NCI-H460 (cell line): ENCODE measurements at regions not wholly inside any gene's neighbourhood (a gene's known extent, or its start where the extent isn't known, plus 50 kb on each side); places are given as distances from the start of the nearest gene placed in this dataset.
A peak's percentile ranks its signal among the peaks of the same experiment; 100 is the strongest.

Experiments
- DNase-seq: peaks from one replicate; pipeline ENCODE4 v3.0.0-alpha.2; 2016; ENCODE audit warnings: low read depth; ENCODE audit errors: extremely low read depth

DNA sequence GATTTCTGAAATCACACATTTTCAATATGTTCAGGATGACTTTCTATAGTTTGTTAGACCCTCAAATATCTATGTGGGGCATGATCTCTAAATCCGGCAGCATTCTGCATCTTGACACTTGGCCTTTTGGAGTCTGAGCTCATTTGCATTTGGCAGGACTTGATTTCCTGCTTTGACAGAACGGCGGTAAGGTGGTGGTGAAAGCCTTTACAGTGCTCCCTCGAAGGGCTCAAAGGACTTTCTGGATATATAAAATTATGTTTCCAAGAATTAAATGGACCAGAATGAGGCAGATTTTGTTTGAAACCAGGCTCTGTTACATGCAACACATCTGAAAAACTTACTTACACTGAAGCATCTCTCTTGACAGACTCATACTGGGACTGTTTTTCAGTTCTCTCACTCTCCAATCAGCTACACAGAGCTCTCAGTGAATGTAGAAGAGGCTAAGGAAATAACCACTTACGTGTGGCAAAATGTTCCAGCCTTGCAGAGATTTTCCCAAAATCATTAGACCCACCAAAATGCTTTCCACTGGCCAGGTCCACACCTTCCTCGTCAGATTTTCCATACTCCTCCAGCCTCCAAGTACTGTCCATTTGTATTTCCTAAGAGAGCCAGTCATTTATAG lies 207.2 kb downstream of the SPRY2 start:
- DNase-seq = no peak

- peak; percentile 15 for DNase-seq
Observed at GRCh38 chr13:80132741-80133601, 208.0 kb downstream of the SPRY2 start.

- peak; percentile 46 for DNase-seq
Observed at GRCh38 chr13:80131204-80131603, 209.7 kb downstream of the SPRY2 start.

DNA sequence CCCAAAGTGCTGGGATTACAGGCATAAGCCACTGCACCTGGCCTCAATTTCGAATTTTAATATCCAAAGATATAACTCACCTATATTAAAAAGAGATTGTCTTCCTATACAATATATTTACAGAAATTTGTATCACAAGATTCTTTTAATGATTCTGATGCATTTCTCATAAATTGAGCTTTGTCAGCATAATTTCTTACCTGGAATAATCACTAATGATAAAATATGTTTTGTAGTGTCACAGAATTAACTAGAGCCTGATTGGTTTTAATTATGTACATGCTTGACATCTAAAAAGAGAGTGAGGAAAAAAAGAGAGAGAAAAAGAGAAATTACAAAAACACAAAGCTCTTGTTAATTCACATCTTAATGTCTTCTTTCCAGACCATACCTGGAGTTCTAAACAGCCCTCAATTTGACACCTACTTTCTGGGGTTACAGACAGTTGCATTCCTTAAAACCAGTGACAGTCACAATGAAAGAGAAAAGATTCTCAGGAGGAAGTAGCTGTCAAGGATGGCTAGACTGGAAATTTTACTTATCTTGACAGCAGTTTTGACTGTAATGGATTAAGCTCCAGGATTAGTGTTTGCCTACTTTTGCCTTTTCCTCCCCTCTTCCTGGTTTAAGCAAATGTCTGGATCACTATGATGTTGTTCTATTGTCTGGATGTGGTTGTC lies 214.4 kb downstream of the SPRY2 start:
- no peak for DNase-seq

- no peak for DNase-seq
Observed at GRCh38 chr13:80123945-80124344, 217.0 kb downstream of the SPRY2 start.

DNA sequence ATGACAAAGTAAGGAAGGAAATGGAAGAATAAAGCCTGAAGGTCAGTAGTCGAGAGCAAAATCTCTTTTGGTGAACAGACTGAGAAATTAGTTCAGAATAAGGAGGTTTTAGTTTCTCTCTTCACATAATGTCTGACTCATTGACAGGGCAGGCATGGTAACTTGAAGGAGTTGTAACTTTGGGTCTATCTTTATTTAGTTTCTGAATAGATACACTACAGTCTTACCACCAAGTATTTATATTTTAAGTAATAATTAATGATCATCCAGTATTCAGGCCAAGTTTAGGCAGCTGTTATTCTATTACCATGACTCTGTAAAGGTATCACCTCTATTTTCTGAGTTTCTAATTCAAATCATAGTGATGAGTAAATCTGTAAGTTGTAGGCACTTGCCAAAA lies 219.9 kb downstream of the SPRY2 start:
- DNase-seq = no peak

DNA sequence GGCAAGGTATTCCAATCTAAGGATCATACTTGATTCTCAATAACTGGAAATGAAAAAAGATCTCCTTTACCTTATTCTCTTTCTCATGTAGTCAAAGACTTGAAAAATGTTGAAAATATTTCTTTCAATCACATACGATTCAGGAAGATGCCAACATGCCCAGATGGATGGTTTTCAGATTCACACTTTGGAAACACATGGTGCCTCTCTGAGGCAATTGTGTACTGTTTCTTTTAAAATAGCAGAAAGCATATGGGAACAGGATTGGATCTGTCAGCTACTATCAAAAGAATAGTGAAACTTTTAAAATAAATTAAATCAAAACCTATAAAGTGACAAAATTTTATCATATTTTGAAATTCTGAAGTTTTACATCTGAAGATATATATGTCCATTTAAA lies 222.4 kb downstream of the SPRY2 start:
- DNase-seq = no peak

DNA sequence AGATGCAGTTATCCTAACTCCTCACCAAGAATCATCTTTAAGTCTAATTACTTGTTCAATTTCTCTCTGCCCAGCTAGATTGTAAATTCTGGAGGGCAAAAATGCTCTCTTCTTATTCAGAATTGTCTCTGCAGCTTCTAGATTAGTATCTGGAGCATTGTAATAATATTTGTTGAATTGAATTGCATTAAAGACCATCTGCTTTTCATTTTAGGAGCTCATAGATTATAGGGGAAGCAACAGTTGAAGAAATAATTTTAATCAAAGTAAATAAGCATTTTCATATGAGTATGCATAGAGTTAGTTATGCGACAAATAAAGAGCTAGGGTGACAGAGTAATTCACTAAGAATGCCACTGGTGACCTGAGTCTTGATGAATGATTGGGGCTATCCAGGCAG lies 222.8 kb downstream of the SPRY2 start:
- DNase-seq = no peak

DNA sequence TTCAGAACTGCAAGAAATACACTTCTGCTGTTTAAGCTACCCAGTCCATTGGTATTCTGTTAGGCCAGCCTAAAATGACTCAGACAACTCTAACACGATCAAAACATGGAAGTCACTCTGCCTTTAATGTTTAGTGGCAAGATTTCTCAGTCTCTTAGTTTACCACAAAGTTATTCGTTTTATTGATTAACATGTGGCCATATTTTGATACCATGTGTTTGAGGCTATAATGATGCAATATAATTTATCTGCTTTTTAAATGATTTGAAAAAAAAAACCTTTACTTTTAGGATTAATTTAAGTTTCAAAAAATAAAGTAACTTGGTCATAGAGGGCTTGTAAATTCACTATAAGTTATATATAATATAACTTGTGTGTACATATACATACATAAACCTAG lies 223.4 kb downstream of the SPRY2 start:
- DNase-seq = no peak

DNA sequence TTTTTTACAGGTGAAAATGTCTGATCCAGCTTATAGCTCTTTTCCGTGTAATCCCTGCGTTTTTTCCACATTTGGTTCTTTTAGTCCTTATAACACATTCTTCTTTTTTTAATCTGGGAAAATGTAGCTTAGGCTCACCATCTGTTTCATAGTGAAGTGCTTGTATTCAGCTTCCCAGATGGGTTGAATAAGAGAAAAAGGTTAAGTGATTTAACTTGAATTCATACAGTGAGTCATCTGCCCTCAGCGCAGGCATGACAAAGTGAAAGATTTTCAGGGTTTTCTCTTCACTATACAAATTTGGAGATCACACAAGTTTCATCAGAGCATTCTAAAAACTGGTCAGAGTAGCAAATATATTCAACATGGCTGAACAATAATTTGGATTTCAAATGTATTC lies 224.8 kb downstream of the SPRY2 start:
- no peak for DNase-seq

DNA sequence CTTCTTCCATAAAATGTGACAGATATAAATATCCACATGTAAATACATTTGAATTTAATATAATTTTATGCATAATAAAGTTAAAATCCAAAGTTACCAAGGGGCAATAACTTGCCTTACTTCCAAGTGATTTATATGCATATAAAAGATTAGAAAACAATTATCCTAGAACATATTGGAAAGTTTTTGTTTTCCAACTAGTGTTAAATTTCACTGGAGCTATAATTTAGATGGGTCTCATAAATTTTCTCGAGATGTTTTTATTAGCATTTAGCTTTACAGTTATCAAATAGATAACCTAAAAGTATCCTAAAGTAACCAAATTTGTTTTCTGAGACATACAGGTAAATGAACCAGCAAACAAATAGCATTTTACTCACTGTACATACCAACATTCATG lies 225.3 kb downstream of the SPRY2 start:
- no peak for DNase-seq

- DNase-seq = no peak
Observed at GRCh38 chr13:80113714-80114454, 227.0 kb downstream of the SPRY2 start.

DNA sequence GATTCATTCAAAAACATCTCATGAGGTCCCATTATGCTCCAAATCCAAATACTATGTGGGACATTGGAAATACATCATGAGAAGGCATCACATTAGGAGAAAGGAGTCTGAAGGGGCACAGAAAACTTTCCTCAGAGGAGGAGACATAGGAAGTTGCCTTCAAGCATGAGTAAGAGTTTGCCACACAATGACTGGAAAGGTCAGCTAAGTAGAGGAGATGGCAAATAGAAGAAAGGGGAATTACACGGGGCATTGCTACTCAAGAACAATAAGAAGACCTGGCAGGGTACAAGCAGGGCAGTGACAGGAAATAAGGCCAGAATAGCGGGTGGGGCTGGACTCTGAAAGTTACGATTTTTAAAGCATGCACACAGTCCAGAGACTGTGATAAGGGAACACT lies 231.6 kb downstream of the SPRY2 start:
- DNase-seq = no peak

DNA sequence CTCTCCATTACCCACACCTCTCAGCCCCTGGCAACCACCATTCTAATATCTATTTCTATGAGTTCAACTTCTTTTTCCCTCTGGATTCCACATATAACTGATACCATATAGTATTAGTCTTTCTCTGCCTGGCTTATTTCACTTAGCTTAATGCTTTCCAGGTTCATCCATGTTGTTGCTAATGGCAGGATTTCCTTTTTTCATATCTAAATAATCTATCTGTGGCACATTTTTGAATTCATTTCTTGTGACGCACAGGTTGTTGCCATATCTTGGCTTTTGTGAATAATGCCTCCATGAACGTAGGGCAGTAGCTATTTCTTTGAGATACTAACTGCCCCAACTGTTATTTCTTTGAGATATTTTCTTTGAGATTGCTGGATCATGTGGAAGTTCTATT lies 235.6 kb downstream of the SPRY2 start:
- no peak for DNase-seq

DNA sequence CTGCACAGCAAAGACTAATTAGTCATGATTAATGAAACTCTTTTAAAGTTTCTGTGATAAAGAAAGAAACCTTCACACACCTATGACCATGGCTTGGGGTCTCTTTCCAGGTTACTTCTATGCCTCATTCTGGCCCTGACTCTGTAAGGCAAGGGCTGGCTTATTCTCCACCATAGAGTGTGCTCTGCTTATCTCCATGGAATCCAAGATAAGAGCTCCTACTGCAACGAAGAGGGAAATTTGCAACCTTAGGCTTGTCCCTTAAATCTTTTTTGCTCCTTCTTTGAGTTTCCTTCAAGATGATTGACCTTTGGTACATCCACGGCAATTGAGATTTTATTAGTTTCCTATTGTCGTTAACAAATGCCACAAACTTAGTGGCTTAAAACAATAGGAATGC lies 239.9 kb downstream of the SPRY2 start:
- no peak for DNase-seq

- no peak for DNase-seq
Observed at GRCh38 chr13:80100636-80101035, 240.3 kb downstream of the SPRY2 start.

DNA sequence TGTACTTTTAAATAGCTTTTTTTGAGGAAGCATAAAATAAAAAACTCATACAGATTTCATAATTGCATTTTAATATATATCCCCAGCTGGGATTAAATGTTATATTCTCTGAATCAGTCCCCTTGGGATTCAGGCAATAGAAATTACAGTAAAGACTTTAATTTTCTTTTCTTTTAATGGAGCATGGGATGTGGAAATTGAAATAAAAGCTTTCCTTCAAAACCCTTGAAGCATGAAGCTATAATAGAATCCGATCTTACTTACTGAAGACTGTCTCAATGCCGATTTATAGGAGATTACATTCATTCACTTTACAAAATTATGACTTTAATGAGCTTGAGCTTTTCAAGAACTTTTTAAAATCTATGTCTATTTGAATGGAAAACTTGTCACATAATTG lies 243.4 kb downstream of the SPRY2 start:
- no peak for DNase-seq

DNA sequence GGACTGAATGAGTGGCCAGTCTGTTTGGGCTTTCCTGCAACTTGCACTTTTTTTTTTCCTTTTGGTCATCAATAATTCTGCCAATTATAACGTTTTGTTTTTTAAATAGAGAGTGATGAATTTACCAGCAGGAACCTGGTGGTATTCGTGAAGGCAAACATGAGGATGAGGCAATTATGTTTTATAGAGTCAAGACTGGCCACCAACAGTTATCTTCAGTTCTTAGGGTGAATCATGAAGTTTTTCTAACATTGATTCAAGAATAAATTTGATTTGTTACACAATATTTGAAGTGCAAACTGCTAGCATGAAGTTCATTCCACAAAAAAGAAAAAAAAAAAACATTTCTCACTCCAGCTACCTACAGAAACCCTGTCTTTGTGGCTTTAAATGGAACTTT lies 244.5 kb downstream of the SPRY2 start:
- no peak for DNase-seq

DNA sequence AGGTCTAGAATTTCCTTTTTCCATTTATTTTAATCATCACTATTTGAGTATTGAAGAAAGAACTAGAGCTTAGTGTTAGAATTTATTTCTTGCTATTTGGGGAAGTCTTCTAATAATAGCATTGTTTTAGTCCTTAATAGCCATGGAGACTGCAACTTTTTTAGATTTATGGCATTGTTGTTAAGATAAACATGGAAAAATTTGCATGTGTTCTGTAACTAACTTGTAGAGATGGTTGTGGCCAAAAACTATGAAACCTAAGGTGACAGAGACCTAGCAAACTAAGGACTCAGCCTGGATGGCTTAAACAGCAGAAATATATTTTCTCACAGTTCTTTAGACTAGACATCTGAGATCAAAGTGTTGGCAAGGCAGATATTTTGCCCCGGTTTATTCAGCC lies 246.4 kb downstream of the SPRY2 start:
- DNase-seq = no peak

DNA sequence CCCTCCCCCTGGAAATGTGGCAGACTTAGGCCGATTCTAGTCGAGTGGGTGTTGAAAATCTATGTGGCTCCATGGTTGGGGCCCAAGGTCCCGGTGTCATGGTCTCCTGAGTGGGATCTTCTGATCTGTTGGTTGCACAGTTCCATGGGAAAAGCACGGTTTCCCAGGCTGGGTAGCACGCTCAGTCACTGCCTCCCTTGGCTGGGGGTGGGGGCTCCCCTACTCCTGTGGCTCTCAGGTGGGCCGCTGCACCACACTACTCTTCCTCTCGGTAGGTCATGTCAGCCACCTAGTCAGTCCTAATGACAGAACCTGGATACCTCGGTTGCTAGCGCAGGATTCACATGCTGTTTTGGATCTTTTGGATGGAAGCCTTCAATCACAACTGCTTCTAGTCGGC lies 247.0 kb downstream of the SPRY2 start:
- no peak for DNase-seq

DNA sequence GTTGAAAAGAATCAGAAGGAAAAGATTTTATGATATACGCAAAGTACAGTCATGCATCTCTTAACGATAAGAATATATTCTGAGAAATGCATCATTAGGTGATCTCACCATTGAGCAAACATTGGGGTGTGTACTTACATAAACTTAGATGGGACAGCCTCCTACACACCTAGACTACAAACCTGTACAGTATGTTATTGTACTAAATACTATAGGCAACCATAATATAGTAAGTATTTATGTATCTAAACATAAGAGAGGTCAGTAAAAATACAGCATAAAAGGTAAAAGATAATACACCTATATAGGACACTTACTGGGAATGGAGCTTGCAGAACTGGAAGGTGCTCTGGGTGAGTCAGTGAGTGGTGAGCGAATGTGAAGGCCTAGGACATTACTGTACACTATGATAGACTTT lies 254.6 kb downstream of the SPRY2 start:
- no peak for DNase-seq
